ENCODE measurements at regions not wholly inside any gene's neighbourhood (a gene's known extent, or its start where the extent isn't known, plus 50 kb on each side); places are given as distances from the start of the nearest gene placed in this dataset.

GRCh38 chr2:107622741-107623310, 203.9 kb upstream of the RGPD4 start:
- no peak overlapping the region for H3K27ac ChIP-seq (ENCODE audit: insufficient read length, low read depth, low read length)
- Mint-ChIP-seq H3K27me3 (ENCODE audit: low read depth) (no peaks in the 10 kb centered on the region), H3K4me1 (no peaks in the 10 kb centered on the region), H3K9me3 (peaks cover 48 to 64% of the 10 kb centered on the region in 2 experiments), H3K4me3 (no peak overlapping the region), H3K36me3 (ENCODE audit: insufficient read depth in 1 of 3, low read depth in 3 of 3) (peaks cover 9 to 36% (median 12%) of the 10 kb centered on the region in 3 experiments; a peak in 6 of 7 replicates), H3K27ac (no peak overlapping the region)
- H4K5ac ChIP-seq (ENCODE audit: insufficient read length, low read depth, low read length) = no peak overlapping the region
- H2BK120ac ChIP-seq (ENCODE audit: low read depth, low read length, poor library complexity, severe bottlenecking) = no peak overlapping the region
- H3K56ac ChIP-seq (ENCODE audit: insufficient read length, low read depth, low read length) = no peak overlapping the region
- H3K79me2 ChIP-seq (ENCODE audit: insufficient read depth, low read length) = no peaks in the 10 kb centered on the region
- H3T11ph ChIP-seq (ENCODE audit: low read length) = no peak overlapping the region
- H4K20me1 ChIP-seq (ENCODE audit: control insufficient read depth, insufficient read depth, insufficient read length) = no peaks in the 10 kb centered on the region
- H3K23me2 ChIP-seq (ENCODE audit: insufficient read length, low read depth, low read length, poor library complexity, severe bottlenecking) = no peaks in the 10 kb centered on the region
- no peaks in the 10 kb centered on the region for H3K4me1 ChIP-seq (ENCODE audit: insufficient read depth, low read length)
- no peaks in the 10 kb centered on the region for H3K79me1 ChIP-seq (ENCODE audit: insufficient read depth, low read depth, low read length, poor library complexity, severe bottlenecking)
- H3K9ac ChIP-seq (ENCODE audit: extremely low read depth, insufficient read length, low read length) = no peak overlapping the region
- no peak overlapping the region for H3K4ac ChIP-seq (ENCODE audit: low read depth, low read length)
- H4K91ac ChIP-seq (ENCODE audit: insufficient read length, low read depth, low read length) = no peak overlapping the region
- no peak overlapping the region for H3K14ac ChIP-seq (ENCODE audit: insufficient read depth, low read length)
- H2AFZ ChIP-seq (ENCODE audit: low read length) = no peak overlapping the region
- no peak overlapping the region for H3K23ac ChIP-seq (ENCODE audit: insufficient read length, low read depth, low read length)
- WGBS (ENCODE audit: extremely low coverage, insufficient read length, low lambda C conversion rate) = no CpG with 5 or more reads among the region's 4 CpGs
- H2AK5ac ChIP-seq (ENCODE audit: insufficient read length, low read length) = no peak overlapping the region
- no peak for TF ChIP-seq CTCF (conservative IDR thresholded peaks at IDR 0.05)
- H2BK20ac ChIP-seq (ENCODE audit: low read depth, low read length, poor library complexity, severe bottlenecking) = no peak overlapping the region
- H3K9me3 ChIP-seq (ENCODE audit: control insufficient read depth, low read depth, low read length) = peaks cover 18% of the 10 kb centered on the region
- H2BK12ac ChIP-seq (ENCODE audit: insufficient read length, low read depth, low read length) = no peak overlapping the region
- H3K18ac ChIP-seq (ENCODE audit: insufficient read length, low read depth, low read length) = no peak overlapping the region
- no peak overlapping the region for H2BK5ac ChIP-seq (ENCODE audit: insufficient read length, low read length)
- no peak overlapping the region for H3K4me2 ChIP-seq (ENCODE audit: insufficient read depth, insufficient read length, low read length)
- no peak overlapping the region for H2BK15ac ChIP-seq (ENCODE audit: low read depth, low read length)
- no peaks in the 10 kb centered on the region for H3K27me3 ChIP-seq (ENCODE audit: insufficient read depth, low read length)
- DNase-seq = no peak
- H4K8ac ChIP-seq (replicated peaks; ENCODE audit: insufficient read length, low read depth, low read length) = no peak overlapping the region

All from H9 (cell line).